ENCODE measurements at regions not wholly inside any gene's neighbourhood (a gene's known extent, or its start where the extent isn't known, plus 50 kb on each side); places are given as distances from the start of the nearest gene placed in this dataset.
"Not testable (repeated sequence)": the region's sequence is repeated elsewhere in the genome, so short reads cannot be mapped to it uniquely, and the experiment has no call there.

- no peak for DNase-seq (ENCODE audit: low spot score)
Observed at GRCh38 chr4:129999156-129999555, 903.2 kb downstream of the C4orf33 start.

- no peak for DNase-seq (ENCODE audit: low spot score)
Observed at GRCh38 chr4:130008461-130008860, 912.5 kb downstream of the C4orf33 start.

GRCh38 chr4:130012806-130013205 is 916.9 kb downstream of the C4orf33 start:
- not testable (repeated sequence) for DNase-seq (ENCODE audit: low spot score)

DNA sequence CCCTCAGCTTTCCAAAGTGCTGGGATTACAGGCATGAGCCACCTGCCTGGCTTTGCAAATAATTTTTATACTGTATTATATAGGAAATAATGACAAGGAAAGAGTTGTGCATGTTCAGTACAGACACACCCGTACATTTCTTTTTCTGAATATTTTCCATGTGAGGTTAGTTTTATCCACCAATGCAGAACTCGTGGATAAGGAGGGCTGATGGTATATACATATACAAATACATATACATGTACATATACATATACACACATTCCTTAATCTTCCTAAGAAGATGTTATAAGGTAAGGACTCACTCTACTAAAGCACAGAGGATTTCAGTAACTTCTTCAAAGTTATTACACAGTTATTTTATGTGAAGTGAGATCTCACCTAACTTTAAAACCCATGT is 925.8 kb downstream of the C4orf33 start:
- DNase-seq (ENCODE audit: low spot score), result no peak

DNA sequence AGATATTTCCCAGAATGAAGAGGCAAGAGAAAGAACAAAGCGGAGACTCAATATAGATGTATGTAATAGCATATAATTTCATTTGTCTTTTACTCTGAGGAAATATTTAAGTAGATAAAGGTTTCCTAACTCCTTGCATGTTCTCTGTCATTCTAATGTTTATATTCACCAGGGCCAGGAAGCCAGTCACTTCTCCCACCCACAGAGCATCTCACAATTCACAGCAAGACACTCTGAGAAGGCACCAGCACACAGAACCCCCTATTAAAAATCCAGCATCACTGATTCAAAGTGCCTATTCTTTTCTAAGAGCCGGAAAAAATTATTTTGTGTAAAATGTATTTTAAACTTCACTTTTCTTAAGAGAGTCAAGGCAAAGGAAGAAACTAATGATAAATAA is 927.1 kb downstream of the C4orf33 start:
- DNase-seq (ENCODE audit: low spot score), result no peak

DNA sequence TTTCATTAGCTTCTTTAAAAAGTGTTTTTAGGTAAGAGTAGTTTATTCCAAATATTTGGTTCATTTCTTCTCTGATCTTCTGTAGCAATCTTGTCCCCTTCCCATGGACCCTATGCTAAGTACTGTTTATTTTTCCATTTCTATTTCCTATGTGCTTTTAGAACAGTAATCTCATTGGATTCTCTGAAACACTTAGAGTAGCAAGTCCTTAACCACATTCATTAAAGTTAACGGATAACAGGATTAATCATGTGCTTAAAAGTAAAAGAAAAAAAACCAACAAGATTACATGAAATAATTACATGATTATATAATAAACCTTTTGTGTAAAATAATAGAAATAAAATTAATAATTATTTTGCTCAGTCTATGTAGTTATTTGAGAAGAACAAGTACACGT is 929.7 kb downstream of the C4orf33 start:
- no peak for DNase-seq (ENCODE audit: low spot score)

GRCh38 chr4:130026185-130026584 is 930.2 kb downstream of the C4orf33 start:
- no peak for DNase-seq (ENCODE audit: low spot score)

GRCh38 chr4:130027973-130028372 is 932.0 kb downstream of the C4orf33 start:
- no peak for DNase-seq (ENCODE audit: low spot score)

- no peak for DNase-seq (ENCODE audit: low spot score)
Observed at GRCh38 chr4:130028552-130028951, 932.6 kb downstream of the C4orf33 start.

GRCh38 chr4:130029442-130029841 is 933.5 kb downstream of the C4orf33 start:
- DNase-seq (ENCODE audit: low spot score), result no peak

DNA sequence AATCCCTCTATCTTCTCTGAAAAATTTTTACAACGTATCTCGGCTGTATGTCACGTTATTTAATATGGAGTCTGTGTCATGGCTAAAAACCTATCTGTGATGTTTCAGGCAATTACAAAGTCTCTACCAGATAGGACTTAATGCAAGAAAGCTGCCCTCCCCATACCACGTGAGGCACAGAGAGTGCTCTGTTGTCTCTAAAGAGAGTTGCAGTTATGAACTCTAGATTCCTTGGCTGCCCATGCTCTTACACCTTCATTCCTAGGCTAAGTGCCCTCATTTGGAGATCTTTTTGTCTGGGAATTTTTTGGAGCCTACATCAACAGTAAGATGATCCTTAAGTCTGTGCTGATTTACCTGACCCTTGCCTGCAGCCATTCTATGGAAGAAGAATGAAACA is 935.9 kb downstream of the C4orf33 start:
- DNase-seq (ENCODE audit: low spot score), result no peak

GRCh38 chr4:130033657-130034056 is 937.7 kb downstream of the C4orf33 start:
- not testable (repeated sequence) for DNase-seq (ENCODE audit: low spot score)

- DNase-seq (ENCODE audit: low spot score), result no peak
Observed at GRCh38 chr4:130034876-130035275, 938.9 kb downstream of the C4orf33 start.

DNA sequence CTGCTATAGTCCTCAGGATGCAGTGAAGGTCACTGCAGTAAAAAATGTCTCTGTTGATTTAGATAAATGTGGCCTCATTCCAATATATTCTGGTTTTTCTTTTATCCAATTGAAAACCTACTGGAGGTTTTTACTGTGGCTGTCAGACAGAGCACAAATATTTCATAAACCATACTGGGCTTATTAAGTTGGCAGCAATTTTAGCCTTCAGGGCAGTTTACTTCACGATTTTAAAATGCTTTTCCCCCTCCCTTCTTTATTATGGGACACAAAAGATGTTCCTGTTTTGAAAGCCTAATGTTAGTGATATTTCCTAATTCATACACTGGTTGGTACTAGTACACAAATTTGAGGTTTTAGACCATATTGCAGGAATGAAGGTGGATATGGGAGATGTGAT is 939.4 kb downstream of the C4orf33 start:
- DNase-seq (ENCODE audit: low spot score), result no peak

- DNase-seq (ENCODE audit: low spot score), result not testable (repeated sequence)
Observed at GRCh38 chr4:130037866-130038265, 941.9 kb downstream of the C4orf33 start.

GRCh38 chr4:130038540-130038939 is 942.6 kb downstream of the C4orf33 start:
- not testable (repeated sequence) for DNase-seq (ENCODE audit: low spot score)

- DNase-seq (ENCODE audit: low spot score), result no peak
Observed at GRCh38 chr4:130043732-130044160, 947.8 kb downstream of the C4orf33 start.

DNA sequence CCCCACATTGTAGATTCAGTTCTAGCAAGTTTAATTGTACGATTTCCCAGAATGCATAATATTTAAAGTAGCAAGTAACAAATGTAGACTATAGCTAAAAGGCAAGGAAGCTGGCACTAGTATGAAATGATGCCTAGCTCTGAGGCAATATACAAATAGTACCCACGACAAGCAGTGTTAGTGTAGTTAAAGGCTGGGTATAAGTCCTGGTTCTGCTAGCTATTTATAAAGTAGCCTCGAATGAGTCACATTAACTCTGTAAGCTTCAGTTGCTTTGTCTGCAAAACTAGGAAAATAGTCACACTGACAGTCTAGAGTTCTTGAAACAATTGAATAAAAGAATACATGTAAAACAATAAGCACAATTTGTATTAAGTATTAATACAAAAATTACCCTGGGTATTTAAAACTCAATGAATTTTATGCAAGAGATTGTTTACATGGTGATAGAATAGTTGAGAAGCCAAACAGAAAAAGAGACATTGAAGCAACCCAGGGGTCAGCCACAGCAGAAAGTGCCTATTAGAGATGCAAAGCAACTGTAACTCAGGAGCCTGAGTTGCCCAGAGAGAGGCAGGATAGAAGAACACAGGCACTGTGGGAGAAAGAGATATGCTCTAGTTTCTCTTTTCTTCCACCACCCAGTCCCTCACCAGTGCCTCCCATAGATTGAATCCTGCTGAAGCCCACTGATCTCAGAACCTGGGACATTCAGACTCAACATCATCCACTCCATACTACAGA is 949.0 kb downstream of the C4orf33 start:
- DNase-seq (ENCODE audit: low spot score), result no peak

- no peak for DNase-seq (ENCODE audit: low spot score)
Observed at GRCh38 chr4:130053723-130054122, 957.8 kb downstream of the C4orf33 start.

GRCh38 chr4:130054908-130055307 is 959.0 kb downstream of the C4orf33 start:
- DNase-seq (ENCODE audit: low spot score), result no peak

GRCh38 chr4:130056286-130056685 is 960.3 kb downstream of the C4orf33 start:
- no peak for DNase-seq (ENCODE audit: low spot score)

GRCh38 chr4:130064471-130064870 is 968.5 kb downstream of the C4orf33 start:
- DNase-seq (ENCODE audit: low spot score), result no peak

- DNase-seq (ENCODE audit: low spot score), result no peak
Observed at GRCh38 chr4:130067419-130067818, 971.5 kb downstream of the C4orf33 start.

DNA sequence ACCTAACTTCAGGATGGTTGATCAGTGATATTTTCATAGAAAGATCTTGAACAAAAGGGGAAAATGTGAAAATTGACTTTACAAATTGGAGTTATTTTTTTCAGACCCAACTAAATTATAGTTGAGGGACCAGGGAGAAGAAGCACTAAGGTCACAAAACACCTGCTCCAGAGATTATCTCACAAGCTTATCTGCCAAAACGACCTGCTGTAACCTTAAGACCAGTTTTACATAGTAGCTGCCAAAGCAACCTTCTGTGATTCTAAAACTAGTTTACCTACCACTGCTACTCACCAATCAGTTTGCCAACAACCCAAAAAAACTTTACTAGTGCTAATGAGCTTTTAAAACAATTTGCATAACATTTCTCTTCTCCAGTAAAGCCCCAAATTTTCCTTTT is 972.1 kb downstream of the C4orf33 start:
- DNase-seq (ENCODE audit: low spot score), result no peak

Data from kidney capillary endothelial cell (primary cell).